GM19238 (cell line): ENCODE measurements at regions not wholly inside any gene's neighbourhood (a gene's known extent, or its start where the extent isn't known, plus 50 kb on each side); places are given as distances from the start of the nearest gene placed in this dataset.

Experiments used
- DNase-seq: peaks from one replicate; pipeline ENCODE4 v3.0.0; 2011; ENCODE audit warnings: low spot score; ENCODE audit not compliant: insufficient read length

- no peak for DNase-seq
These were observed 123.0 kb upstream of the ARHGAP28 start for GRCh38 chr18:6606411-6607085.

GRCh38 chr18:6607343-6607742 lies 122.2 kb upstream of the ARHGAP28 start:
- DNase-seq: no peak

- DNase-seq: no peak
These were observed 119.8 kb upstream of the ARHGAP28 start for GRCh38 chr18:6609666-6610264.

GRCh38 chr18:6610466-6610865 lies 119.0 kb upstream of the ARHGAP28 start:
- DNase-seq: no peak

- DNase-seq: no peak
These were observed 115.9 kb upstream of the ARHGAP28 start for GRCh38 chr18:6613581-6613980.

- no peak for DNase-seq
These were observed 114.6 kb upstream of the ARHGAP28 start for GRCh38 chr18:6614952-6615351.

GRCh38 chr18:6616981-6617380 lies 112.5 kb upstream of the ARHGAP28 start:
- no peak for DNase-seq

GRCh38 chr18:6621437-6621836 lies 108.1 kb upstream of the ARHGAP28 start:
- no peak for DNase-seq

- no peak for DNase-seq
These were observed 106.2 kb upstream of the ARHGAP28 start for GRCh38 chr18:6623278-6623677.

GRCh38 chr18:6624271-6624660 lies 105.2 kb upstream of the ARHGAP28 start:
- no peak for DNase-seq

GRCh38 chr18:6624661-6625311 lies 104.7 kb upstream of the ARHGAP28 start:
- DNase-seq: no peak

- DNase-seq: no peak
These were observed 104.0 kb upstream of the ARHGAP28 start for GRCh38 chr18:6625481-6625880.

- DNase-seq: no peak
These were observed 103.1 kb upstream of the ARHGAP28 start for GRCh38 chr18:6626457-6626856.

GRCh38 chr18:6627645-6628044 lies 101.9 kb upstream of the ARHGAP28 start:
- no peak for DNase-seq

- DNase-seq: no peak
These were observed 101.3 kb upstream of the ARHGAP28 start for GRCh38 chr18:6628187-6628586.

- DNase-seq: no peak
These were observed 99.8 kb upstream of the ARHGAP28 start for GRCh38 chr18:6629635-6630140.

- no peak for DNase-seq
These were observed 96.2 kb upstream of the ARHGAP28 start for GRCh38 chr18:6633310-6633709.

- no peak for DNase-seq
These were observed 93.4 kb upstream of the ARHGAP28 start for GRCh38 chr18:6636091-6636490.

- no peak for DNase-seq
These were observed 91.1 kb upstream of the ARHGAP28 start for GRCh38 chr18:6638447-6638846.

- DNase-seq: no peak
These were observed 90.2 kb upstream of the ARHGAP28 start for GRCh38 chr18:6639305-6639704.

- DNase-seq: no peak
These were observed 84.5 kb upstream of the ARHGAP28 start for GRCh38 chr18:6644836-6645627.

GRCh38 chr18:6646801-6647200 lies 82.7 kb upstream of the ARHGAP28 start:
- no peak for DNase-seq
